ENCODE measurements at regions not wholly inside any gene's neighbourhood (a gene's known extent, or its start where the extent isn't known, plus 50 kb on each side); places are given as distances from the start of the nearest gene placed in this dataset.

DNA sequence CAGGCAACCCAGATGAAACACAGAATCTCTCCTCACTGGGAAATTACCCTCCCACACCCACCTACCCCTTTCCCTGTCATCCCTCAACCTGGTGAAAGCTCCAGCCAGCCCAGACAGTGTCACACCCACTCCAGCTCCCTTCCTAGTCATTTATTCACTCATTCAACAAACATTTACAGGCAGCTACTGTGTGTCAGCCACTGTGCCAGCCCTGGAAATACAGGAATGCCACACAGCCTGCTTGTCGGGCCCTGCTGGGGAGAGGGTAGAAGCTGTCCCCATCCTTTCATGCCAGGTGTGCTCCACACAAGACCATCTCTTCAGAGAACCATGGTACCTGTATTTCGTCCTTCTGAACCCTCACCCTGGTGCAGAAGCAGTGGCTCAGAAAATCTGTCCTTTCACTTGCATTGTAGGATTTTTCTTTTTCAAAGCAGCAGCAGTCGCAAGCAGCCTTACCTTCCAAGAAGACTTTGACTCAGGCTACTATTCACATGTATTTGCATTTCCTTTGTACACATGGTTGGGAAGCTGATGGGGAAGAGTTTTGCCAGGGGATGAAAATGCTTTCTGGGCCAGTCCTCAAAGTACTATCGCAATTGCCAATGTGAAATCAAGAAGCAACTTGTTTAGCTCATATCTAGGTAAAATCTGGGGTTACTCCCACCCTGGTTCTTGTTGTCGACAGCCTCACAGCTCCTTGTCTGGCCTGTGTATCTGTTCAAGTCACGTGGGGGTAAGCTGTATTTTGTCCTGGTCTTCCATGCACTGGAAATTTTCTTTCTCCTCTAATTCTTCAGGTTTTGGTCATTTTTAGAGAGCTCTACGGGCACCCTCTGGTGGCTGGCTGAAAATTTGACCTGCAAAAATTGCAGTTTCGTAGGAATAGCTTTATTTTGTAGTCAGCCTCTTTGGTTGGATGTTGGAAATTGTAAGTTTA is 147.4 kb upstream of the EGLN3 start:
- Histone ChIP-seq H3K9me3 (no peaks in the 10 kb centered on the region), H3K27ac (peak overlapping the region; percentile 29 to 61; a peak in 4 of 6 replicates), H3K4me1 (peaks cover 11% of the 10 kb centered on the region; the same call in 2 of the 3 replicates), H3K4me2 (peak overlapping the region; percentile 28; the same call in 2 of the 3 replicates), H3K4me3 (no peak overlapping the region)
- DNase-seq (ENCODE audit: low read depth in 1 of 2, low spot score in 1 of 2) (peak; percentile 35 to 49), ATAC-seq (peak; percentile 73 to 84), FAIRE-seq (peak; percentile 61)
- ChIA-PET CTCF (interaction anchor here (0.6 to 10.0 kb wide), 65 partner anchors 9 to 1523 kb away, joined by 3 to 162 read pairs (median 4); partner anchors contain the start of gene EGLN3), POLR2A (interaction anchor here (0.9 to 1.2 kb wide), 3 partner anchors 38 to 250 kb away, joined by 3 to 5 read pairs (median 4); no protein-coding TSS in a partner anchor)
- no peak for TF ChIP-seq ZFP36 (IDR thresholded peaks at IDR 0.05; ENCODE audit: borderline replicate concordance, partially characterized antibody)
- no peak for TF ChIP-seq TFCP2L1 (CRISPR knock-in tag; IDR thresholded peaks at IDR 0.05)
- TF ChIP-seq SMC3 (IDR thresholded peaks at IDR 0.05), result peak; percentile 97
- no peak for TF ChIP-seq ZNF302 (CRISPR knock-in tag; IDR thresholded peaks at IDR 0.05)
- TF ChIP-seq RAD21 (conservative IDR thresholded peaks at IDR 0.05 in 1 of 2, IDR thresholded peaks at IDR 0.05 in 1 of 2), result peak; percentile 91 to 95
- TF ChIP-seq, protein P1, sequence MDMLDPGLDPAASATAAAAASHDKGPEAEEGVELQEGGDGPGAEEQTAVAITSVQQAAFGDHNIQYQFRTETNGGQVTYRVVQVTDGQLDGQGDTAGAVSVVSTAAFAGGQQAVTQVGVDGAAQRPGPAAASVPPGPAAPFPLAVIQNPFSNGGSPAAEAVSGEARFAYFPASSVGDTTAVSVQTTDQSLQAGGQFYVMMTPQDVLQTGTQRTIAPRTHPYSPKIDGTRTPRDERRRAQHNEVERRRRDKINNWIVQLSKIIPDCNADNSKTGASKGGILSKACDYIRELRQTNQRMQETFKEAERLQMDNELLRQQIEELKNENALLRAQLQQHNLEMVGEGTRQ (IDR thresholded peaks at IDR 0.05), result peak; percentile 62
- TF ChIP-seq JUN (IDR thresholded peaks at IDR 0.05), result no peak
- TF ChIP-seq, protein P2, sequence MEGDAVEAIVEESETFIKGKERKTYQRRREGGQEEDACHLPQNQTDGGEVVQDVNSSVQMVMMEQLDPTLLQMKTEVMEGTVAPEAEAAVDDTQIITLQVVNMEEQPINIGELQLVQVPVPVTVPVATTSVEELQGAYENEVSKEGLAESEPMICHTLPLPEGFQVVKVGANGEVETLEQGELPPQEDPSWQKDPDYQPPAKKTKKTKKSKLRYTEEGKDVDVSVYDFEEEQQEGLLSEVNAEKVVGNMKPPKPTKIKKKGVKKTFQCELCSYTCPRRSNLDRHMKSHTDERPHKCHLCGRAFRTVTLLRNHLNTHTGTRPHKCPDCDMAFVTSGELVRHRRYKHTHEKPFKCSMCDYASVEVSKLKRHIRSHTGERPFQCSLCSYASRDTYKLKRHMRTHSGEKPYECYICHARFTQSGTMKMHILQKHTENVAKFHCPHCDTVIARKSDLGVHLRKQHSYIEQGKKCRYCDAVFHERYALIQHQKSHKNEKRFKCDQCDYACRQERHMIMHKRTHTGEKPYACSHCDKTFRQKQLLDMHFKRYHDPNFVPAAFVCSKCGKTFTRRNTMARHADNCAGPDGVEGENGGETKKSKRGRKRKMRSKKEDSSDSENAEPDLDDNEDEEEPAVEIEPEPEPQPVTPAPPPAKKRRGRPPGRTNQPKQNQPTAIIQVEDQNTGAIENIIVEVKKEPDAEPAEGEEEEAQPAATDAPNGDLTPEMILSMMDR (IDR thresholded peaks at IDR 0.05), result peak; percentile 91
- 33% methylated on average over 8 of the region's 8 CpGs for WGBS (ENCODE audit: missing lambda C conversion rate)

GRCh38 chr14:34097644-34098043 is 146.8 kb upstream of the EGLN3 start:
- H3K4me1 ChIP-seq, result peaks cover 11% of the 10 kb centered on the region; the same call in 2 of the 3 replicates
- no peak for TF ChIP-seq FOXS1 (CRISPR knock-in tag; IDR thresholded peaks at IDR 0.05)
- no peak for TF ChIP-seq JUN (IDR thresholded peaks at IDR 0.05)
- TF ChIP-seq JUNB (IDR thresholded peaks at IDR 0.05), result no peak
- TF ChIP-seq, protein P2 (IDR thresholded peaks at IDR 0.05), result no peak
- TF ChIP-seq HOXB5 (CRISPR knock-in tag; IDR thresholded peaks at IDR 0.05), result no peak
- TF ChIP-seq MAX (IDR thresholded peaks at IDR 0.05), result no peak
- TF ChIP-seq RCOR1 (IDR thresholded peaks at IDR 0.05; ENCODE audit: low read depth, low read length), result no peak
- TF ChIP-seq ZC3H11A (IDR thresholded peaks at IDR 0.05), result no peak
- ATAC-seq (no peak; a peak in 1 of 6 replicates), FAIRE-seq (no peak), DNase-seq (ENCODE audit: low read depth in 1 of 2, low spot score in 1 of 2) (no peak)
- H3K27ac ChIP-seq, result peak overlapping the region in 1 of 2 experiments; percentile 61; a peak in 3 of 6 replicates
- H3K9me3 ChIP-seq, result no peaks in the 10 kb centered on the region
- WGBS (ENCODE audit: missing lambda C conversion rate), result 86% methylated on average over 9 of the region's 9 CpGs
- no peak overlapping the region for H3K4me3 ChIP-seq
- peak overlapping the region; percentile 28; the same call in 2 of the 3 replicates for H3K4me2 ChIP-seq
- CTCF ChIA-PET, result interaction anchor here (0.9 to 10.0 kb wide), 23 partner anchors 9 to 261 kb away, joined by 3 to 162 read pairs (median 7); no protein-coding TSS in a partner anchor
- POLR2A ChIA-PET, result no interaction called here

DNA sequence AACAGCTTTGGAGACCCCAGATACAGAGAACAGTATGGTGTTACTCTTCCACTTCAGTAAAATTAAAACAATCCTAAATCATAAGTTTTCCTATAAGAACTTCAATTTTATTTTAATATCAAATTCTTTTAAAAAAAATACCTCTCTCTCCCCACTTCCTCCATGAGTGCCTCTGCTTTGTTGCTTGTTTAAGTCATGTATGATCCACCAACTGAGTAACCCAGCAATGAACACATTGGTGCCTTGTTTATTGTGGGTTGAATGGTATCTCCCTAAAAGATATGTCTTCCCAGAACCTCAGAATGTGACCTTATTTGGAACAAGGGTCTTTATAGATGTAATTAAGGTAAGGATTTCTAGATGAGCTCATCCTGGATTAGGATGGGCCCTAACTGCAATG is 143.5 kb upstream of the EGLN3 start:
- H3K9me3 ChIP-seq, result no peaks in the 10 kb centered on the region
- CTCF ChIA-PET, result interaction anchor here (0.8 to 5.8 kb wide), 7 partner anchors 9 to 254 kb away, joined by 3 to 62 read pairs (median 4); partner anchors contain the start of gene EGLN3
- FAIRE-seq (no peak), ATAC-seq (no peak), DNase-seq (ENCODE audit: low read depth in 1 of 2, low spot score in 1 of 2) (no peak)
- no peak overlapping the region for H3K4me2 ChIP-seq
- TF ChIP-seq CBX8 (IDR thresholded peaks at IDR 0.05), result no peak
- TF ChIP-seq, protein P3, sequence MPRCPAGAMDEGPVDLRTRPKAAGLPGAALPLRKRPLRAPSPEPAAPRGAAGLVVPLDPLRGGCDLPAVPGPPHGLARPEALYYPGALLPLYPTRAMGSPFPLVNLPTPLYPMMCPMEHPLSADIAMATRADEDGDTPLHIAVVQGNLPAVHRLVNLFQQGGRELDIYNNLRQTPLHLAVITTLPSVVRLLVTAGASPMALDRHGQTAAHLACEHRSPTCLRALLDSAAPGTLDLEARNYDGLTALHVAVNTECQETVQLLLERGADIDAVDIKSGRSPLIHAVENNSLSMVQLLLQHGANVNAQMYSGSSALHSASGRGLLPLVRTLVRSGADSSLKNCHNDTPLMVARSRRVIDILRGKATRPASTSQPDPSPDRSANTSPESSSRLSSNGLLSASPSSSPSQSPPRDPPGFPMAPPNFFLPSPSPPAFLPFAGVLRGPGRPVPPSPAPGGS (IDR thresholded peaks at IDR 0.05), result no peak
- no peak for TF ChIP-seq ATOH8 (CRISPR knock-in tag; IDR thresholded peaks at IDR 0.05; ENCODE audit: low read depth)
- no peak for TF ChIP-seq CEBPB (IDR thresholded peaks at IDR 0.05)
- TF ChIP-seq TFCP2L1 (CRISPR knock-in tag; IDR thresholded peaks at IDR 0.05), result no peak
- TF ChIP-seq POLR2A (IDR thresholded peaks at IDR 0.05; ENCODE audit: low read length), result no peak
- no peak for TF ChIP-seq SMC3 (IDR thresholded peaks at IDR 0.05)
- TF ChIP-seq PHF8 (IDR thresholded peaks at IDR 0.05; ENCODE audit: borderline replicate concordance, low read depth), result no peak
- no peak for TF ChIP-seq NPAS2 (CRISPR knock-in tag; IDR thresholded peaks at IDR 0.05; ENCODE audit: borderline replicate concordance)
- no peak for TF ChIP-seq JUNB (IDR thresholded peaks at IDR 0.05)
- TF ChIP-seq HOXB5 (CRISPR knock-in tag; IDR thresholded peaks at IDR 0.05), result no peak
- TF ChIP-seq SREBF2 (IDR thresholded peaks at IDR 0.05), result no peak
- no peak for TF ChIP-seq ZSCAN20 (CRISPR knock-in tag; IDR thresholded peaks at IDR 0.05)
- peaks cover 11% of the 10 kb centered on the region; the same call in 2 of the 3 replicates for H3K4me1 ChIP-seq
- no peak overlapping the region for H3K27ac ChIP-seq
- no peak overlapping the region for H3K4me3 ChIP-seq
- POLR2A ChIA-PET, result no interaction called here
